K562 (cell line): ENCODE measurements at regions not wholly inside any gene's neighbourhood (a gene's known extent, or its start where the extent isn't known, plus 50 kb on each side); places are given as distances from the start of the nearest gene placed in this dataset.

Experiments
- ATAC-seq: fragments of 200-7000 bp; cut with Tn5 transposase; 3 replicates; pipeline ENCODE4 v1.9.1; 2020; ENCODE audit warnings: moderate library complexity
- BruUV-seq: library from RNA; stranded (reverse); fragments of 400-500 nt; replicated peaks from 2 replicates; lab custom pipeline; 2021; lab: Mats Ljungman, UMichigan
- CTCF ChIA-PET: fragments of 300-600 bp; formaldehyde crosslinking; extraction: SDS; loops from one replicate; lab custom pipeline; 2021; ENCODE audit warnings: low intra/inter-chr PET ratio; lab: Yijun Ruan, JAX
- POLR2A ChIA-PET: fragments of 300-600, 350-650 bp; sonication (Branson Sonifier 250); formaldehyde crosslinking; extraction: SDS; loops from one replicate; lab custom pipeline; 2021; ENCODE audit warnings: antibody characterized with exemption, inconsistent platforms; lab: Yijun Ruan, JAX
- DNase-seq, 4 experiments: peaks; one replicate each; pipeline versions ENCODE4 v3.0.0 to v3.0.0-alpha.2; 2011 to 2018; ENCODE audit warnings: low spot score in 3 of 4, mixed read lengths in 3 of 4; ENCODE audit errors: extremely low read depth in 1 of 4
- FAIRE-seq: peaks from 2 replicates; lab custom pipeline; 2011; peaks lifted over from hg19 to GRCh38; lab: Jason Lieb, UNC
- H2AFZ ChIP-seq: 2 replicates; pipeline ENCODE4 v1.6.0; 2011; ENCODE audit warnings: low read depth, low read length, control low read depth, inconsistent platforms
- H3K27ac ChIP-seq: fragments of 200-600 bp; 3 replicates; pipeline ENCODE4 v1.8.0; 2011; ENCODE audit warnings: low read depth, mild to moderate bottlenecking, control low read depth, inconsistent platforms, low read length, moderate library complexity, mixed read lengths; ENCODE audit errors: extremely low read depth
- H3K27me3 ChIP-seq, 2 experiments: fragments of 300-600 bp in 1 of 2; 2 replicates in 1 of 2; 3 replicates in 1 of 2; pipeline versions ENCODE4 v1.6.0 to v1.8.0; 2011; ENCODE audit warnings: inconsistent platforms in 2 of 2, low read length in 2 of 2, mild to moderate bottlenecking in 1 of 2, mixed read lengths in 1 of 2, moderate library complexity in 1 of 2; ENCODE audit not compliant: control insufficient read depth in 2 of 2, insufficient read depth in 2 of 2
- H3K36me3 ChIP-seq: fragments of 300-600 bp; 3 replicates; pipeline ENCODE4 v1.8.0; 2011; ENCODE audit warnings: mild to moderate bottlenecking, low read length, inconsistent platforms; ENCODE audit not compliant: control insufficient read depth, insufficient read depth
- H3K4me1 ChIP-seq, 2 experiments: fragments of 200-600 bp in 1 of 2; replicated peaks in 1 of 2; 2 replicates in 1 of 2; 3 replicates in 1 of 2; pipeline versions ENCODE4 v1.5.1 to v1.8.0; 2011; ENCODE audit warnings: inconsistent platforms in 2 of 2, low read length in 2 of 2, mild to moderate bottlenecking in 1 of 2, mixed read lengths in 1 of 2, moderate library complexity in 1 of 2; ENCODE audit not compliant: control insufficient read depth in 2 of 2, insufficient read depth in 2 of 2
- H3K4me2 ChIP-seq: 2 replicates; pipeline ENCODE4 v1.6.1; 2011; ENCODE audit warnings: low read length, control low read depth, inconsistent platforms, mixed read lengths; ENCODE audit not compliant: insufficient read depth
- H3K4me3 ChIP-seq: fragments of 200-600 bp; sonication (generic), shearing (Covaris generic); 2 replicates; pipeline ENCODE4 v1.5.1; 2016; ENCODE audit warnings: control low read depth, inconsistent platforms
- H3K79me2 ChIP-seq: fragments of 200-600 bp; 3 replicates; pipeline ENCODE4 v1.8.0; 2011; ENCODE audit warnings: low read length, inconsistent platforms; ENCODE audit not compliant: control insufficient read depth, insufficient read depth
- H3K9ac ChIP-seq, 2 experiments: 2 replicates each; pipeline versions ENCODE4 v1.6.0 to v1.6.1; 2011; ENCODE audit warnings: low read depth in 2 of 2, low read length in 2 of 2, control low read depth in 1 of 2, inconsistent platforms in 1 of 2, mild to moderate bottlenecking in 1 of 2, mixed read lengths in 1 of 2; ENCODE audit not compliant: insufficient read depth in 1 of 2
- H3K9me1 ChIP-seq: one replicate; pipeline ENCODE4 v1.6.0; 2011; ENCODE audit warnings: inconsistent platforms, mild to moderate bottlenecking, low read length, moderate library complexity; ENCODE audit not compliant: control insufficient read depth, insufficient read depth
- H3K9me3 ChIP-seq: replicated peaks from 2 replicates; pipeline ENCODE4 v1.5.1; 2011; ENCODE audit warnings: low read depth, low read length, inconsistent platforms; ENCODE audit not compliant: control insufficient read depth, insufficient read depth
- H4K20me1 ChIP-seq: replicated peaks from 2 replicates; pipeline ENCODE4 v1.6.1; 2011; ENCODE audit warnings: low read length, inconsistent platforms, mixed read lengths; ENCODE audit not compliant: control insufficient read depth, insufficient read depth
- ELF4 ChIP-seq: fragments of 450-650 bp; formaldehyde crosslinking; IDR thresholded peaks from 2 replicates; pipeline ENCODE4 v1.4.0; 2022; ENCODE audit warnings: missing genetic modification characterization
- HNRNPH1 ChIP-seq: fragments of 200-400 bp; formaldehyde crosslinking; optimal IDR thresholded peaks from 2 replicates; pipeline ENCODE3; 2017; ENCODE audit warnings: low read depth, mild to moderate bottlenecking, low read length, moderate library complexity
- LEF1 ChIP-seq: fragments of 450-650 bp; IDR thresholded peaks from 2 replicates; pipeline ENCODE4 v1.6.1; 2016; ENCODE audit warnings: mild to moderate bottlenecking
- RAD21 ChIP-seq, 2 experiments: fragments of 250-450 bp in 1 of 2; fragments of 450-650 bp in 1 of 2; sonication (Bioruptor Pico) in 1 of 2; formaldehyde crosslinking in 1 of 2; IDR thresholded peaks in 1 of 2; conservative IDR thresholded peaks in 1 of 2; 2 replicates each; pipeline versions ENCODE4 v1.4.0 to v1.8.0; 2020 to 2022; ENCODE audit warnings: mild to moderate bottlenecking in 2 of 2, moderate library complexity in 1 of 2
- SRSF7 ChIP-seq: fragments of 200-400 bp; formaldehyde crosslinking; optimal IDR thresholded peaks from 2 replicates; pipeline ENCODE3; 2017; ENCODE audit warnings: mild to moderate bottlenecking, low read depth, low read length
- TCF3 ChIP-seq: sonication (generic); formaldehyde crosslinking; IDR thresholded peaks from 2 replicates; pipeline ENCODE4 v1.4.0; 2020; ENCODE audit warnings: mild to moderate bottlenecking, missing genetic modification reagents
- ZNF121 ChIP-seq: sonication (generic); formaldehyde crosslinking; conservative IDR thresholded peaks from 2 replicates; pipeline ENCODE4 v1.8.0; 2022; ENCODE audit warnings: missing genetic modification reagents
- ZNF57 ChIP-seq: fragments of 450-650 bp; formaldehyde crosslinking; IDR thresholded peaks from 2 replicates; pipeline ENCODE4 v1.4.0; 2020; ENCODE audit warnings: mild to moderate bottlenecking, moderate library complexity
- WGBS: fragments of 100-300 bp; shearing (Covaris generic); methylation state at CpG from one replicate; pipeline ENCODE4 v1.1.6; 2016; ENCODE audit warnings: low coverage, mixed read lengths; ENCODE audit not compliant: insufficient coverage; ENCODE audit errors: missing lambda C conversion rate; 5-methylcytosine and 5-hydroxymethylcytosine counted together
- in situ Hi-C: fragments of 300-500 bp; cut with MboI; formaldehyde crosslinking; loops from 4 replicates; pipeline ENCODE4 v1.15.0; 2018; ENCODE audit warnings: inconsistent platforms, mixed read lengths
- intact Hi-C: fragments of 100-400 bp; cut with micrococcal nuclease; formaldehyde crosslinking; loops from 2 replicates; pipeline ENCODE4 v1.14.2; 2022

GRCh38 chr13:111865826-111866225 is 201.1 kb upstream of the SOX1 start:
- TF ChIP-seq ZNF121 (CRISPR knock-in tag) (no peak), HNRNPH1 (no peak), ZNF57 (CRISPR knock-in tag) (no peak), RAD21 (CRISPR knock-in tag; conservative IDR thresholded peaks at IDR 0.05 in 1 of 2, IDR thresholded peaks at IDR 0.05 in 1 of 2) (no peak), ELF4 (CRISPR knock-in tag) (no peak), TCF3 (CRISPR knock-in tag) (no peak), LEF1 (no peak), SRSF7 (no peak)
- Histone ChIP-seq H3K4me2 (no peak overlapping the region), H3K9me1 (no peaks in the 10 kb centered on the region), H2AFZ (no peak overlapping the region), H3K27ac (no peak overlapping the region), H3K4me1 (no peaks in the 10 kb centered on the region), H3K36me3 (no peaks in the 10 kb centered on the region), H3K79me2 (no peaks in the 10 kb centered on the region), H4K20me1 (no peaks in the 10 kb centered on the region), H3K4me3 (no peak overlapping the region), H3K9me3 (no peaks in the 10 kb centered on the region), H3K27me3 (peaks cover 0 to 15% of the 10 kb centered on the region in 2 experiments; a peak in 3 of 5 replicates), H3K9ac (no peak overlapping the region)
- BruUV-seq: no TSS peak
- FAIRE-seq: no peak
- in situ Hi-C loops: no loop called here
- POLR2A ChIA-PET: no interaction called here
- WGBS: 0% methylated on average over 5 of the region's 8 CpGs
- intact Hi-C loops: no loop called here
- DNase-seq: no peak
- no peak for ATAC-seq
- CTCF ChIA-PET: no interaction called here
